GM12865 (cell line): ENCODE measurements at regions not wholly inside any gene's neighbourhood (a gene's known extent, or its start where the extent isn't known, plus 50 kb on each side); places are given as distances from the start of the nearest gene placed in this dataset.
A peak's percentile ranks its signal among the peaks of the same experiment; 100 is the strongest.

Source experiments
- DNase-seq: peaks from one replicate; pipeline ENCODE4 v3.0.0; 2010; ENCODE audit warnings: low read depth
- H3K4me3 ChIP-seq: 2 replicates; pipeline ENCODE4 v1.5.1; 2011; ENCODE audit warnings: mild to moderate bottlenecking, low read depth, low read length, control low read depth
- CTCF ChIP-seq: IDR thresholded peaks from 2 replicates; pipeline ENCODE4 v1.5.1; 2011; ENCODE audit warnings: low read length, control low read depth, low read depth, inconsistent platforms; ENCODE audit not compliant: insufficient read depth; ENCODE audit errors: missing control alignments

GRCh38 chr6:100132005-100132404 lies 138.0 kb upstream of the MCHR2 start:
- no peak for TF ChIP-seq CTCF
- peak; percentile 2 for DNase-seq
- no peak overlapping the region for H3K4me3 ChIP-seq

GRCh38 chr6:100130630-100131029 lies 136.6 kb upstream of the MCHR2 start:
- no peak for DNase-seq
- TF ChIP-seq CTCF, result no peak
- no peak overlapping the region for H3K4me3 ChIP-seq

GRCh38 chr6:100126790-100127484 lies 132.9 kb upstream of the MCHR2 start:
- no peak for TF ChIP-seq CTCF
- H3K4me3 ChIP-seq, result no peak overlapping the region
- DNase-seq, result peak; percentile 51

- H3K4me3 ChIP-seq, result no peak overlapping the region
- no peak for DNase-seq
- TF ChIP-seq CTCF, result no peak
Measured at GRCh38 chr6:100121854-100122609, 128.0 kb upstream of the MCHR2 start.

- H3K4me3 ChIP-seq, result no peak overlapping the region
- no peak for DNase-seq
- no peak for TF ChIP-seq CTCF
Measured at GRCh38 chr6:100119261-100119660, 125.2 kb upstream of the MCHR2 start.

- no peak for DNase-seq
- H3K4me3 ChIP-seq, result no peak overlapping the region
- no peak for TF ChIP-seq CTCF
Measured at GRCh38 chr6:100118301-100118700, 124.3 kb upstream of the MCHR2 start.

- H3K4me3 ChIP-seq, result no peak overlapping the region
- no peak for TF ChIP-seq CTCF
- peak; percentile 5 for DNase-seq
Measured at GRCh38 chr6:100117680-100118079, 123.7 kb upstream of the MCHR2 start.
